ENCODE measurements at regions not wholly inside any gene's neighbourhood (a gene's known extent, or its start where the extent isn't known, plus 50 kb on each side); places are given as distances from the start of the nearest gene placed in this dataset.

DNA sequence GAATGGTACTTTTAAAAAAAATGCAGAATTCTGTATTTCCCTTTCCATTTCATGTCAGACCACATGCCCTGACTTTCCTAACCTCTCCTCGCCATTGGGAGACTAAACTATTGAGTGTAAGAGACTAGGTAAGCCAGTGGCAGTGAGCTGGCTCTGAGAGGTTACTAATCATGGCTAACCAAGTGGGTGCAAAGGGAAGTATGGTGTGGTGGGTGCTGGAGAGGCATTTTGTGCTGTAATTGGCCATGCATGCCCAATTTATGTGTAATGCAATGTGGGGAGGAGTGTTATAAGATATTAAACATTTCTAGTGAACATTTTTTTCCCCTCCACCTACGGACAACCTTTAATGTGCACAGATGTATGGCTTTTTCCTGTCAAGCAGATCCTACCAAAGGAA is 190.1 kb downstream of the LMO4 start:
- Histone ChIP-seq H3K79me2 (ENCODE audit: control insufficient read depth, insufficient read depth, low read length) (no peaks in the 10 kb centered on the region), H3K4me1 (ENCODE audit: control insufficient read depth, insufficient read depth, low read length) (no peaks in the 10 kb centered on the region), H3K27ac (ENCODE audit: control insufficient read depth, insufficient read depth) (no peak overlapping the region), H4K20me1 (ENCODE audit: control insufficient read depth, insufficient read depth) (no peaks in the 10 kb centered on the region), H3K9ac (ENCODE audit: control insufficient read depth, insufficient read depth, low read length) (no peak overlapping the region), H3K4me3 (no peak overlapping the region), H2AFZ (ENCODE audit: control insufficient read depth, low read depth, low read length) (no peak overlapping the region), H3K4me2 (ENCODE audit: control insufficient read depth, insufficient read depth) (no peak overlapping the region), H3K9me3 (replicated peaks; ENCODE audit: control insufficient read depth, insufficient read depth, low read length) (no peaks in the 10 kb centered on the region; the same call in 2 of the 3 replicates), H3K36me3 (ENCODE audit: control insufficient read depth in 2 of 2, insufficient read depth in 2 of 2, low read length in 1 of 2) (no peaks in the 10 kb centered on the region), H3K27me3 (replicated peaks in 1 of 2; ENCODE audit: control insufficient read depth in 2 of 2, insufficient read depth in 2 of 2, low read length in 1 of 2) (no peaks in the 10 kb centered on the region; a peak in 1 of 4 replicates)
- intact Hi-C loops (cut with micrococcal nuclease; ENCODE audit: unreplicated experiment): no loop called here
- BruUV-seq (replicated peaks): no TSS peak
- in situ Hi-C loops (cut with MboI): no loop called here
- WGBS (ENCODE audit: insufficient coverage, insufficient replicate concordance, low lambda C conversion rate, missing lambda C conversion rate): 0% methylated on average over 2 of the region's 2 CpGs
- DNase-seq (ENCODE audit: low read depth, low spot score) (no peak), FAIRE-seq (no peak), ATAC-seq (no peak)
- ChIA-PET RAD21 (ENCODE audit: unreplicated experiment) (no interaction called here), CTCF (no interaction called here), POLR2A (no interaction called here), SMC1A (ENCODE audit: uncharacterized antibody, unreplicated experiment) (no interaction called here)
- TF ChIP-seq ZBED1 (IDR thresholded peaks at IDR 0.05; ENCODE audit: borderline replicate concordance): no peak
- no peak for TF ChIP-seq NFXL1 (IDR thresholded peaks at IDR 0.05; ENCODE audit: borderline replicate concordance)
- no peak for TF ChIP-seq STAT1 (conservative IDR thresholded peaks at IDR 0.05)
- TF ChIP-seq E2F8 (IDR thresholded peaks at IDR 0.05; ENCODE audit: low read depth, partially characterized antibody): no peak
- no peak for TF ChIP-seq SIX5 (IDR thresholded peaks at IDR 0.05; ENCODE audit: low read depth, low read length, severe bottlenecking)

DNA sequence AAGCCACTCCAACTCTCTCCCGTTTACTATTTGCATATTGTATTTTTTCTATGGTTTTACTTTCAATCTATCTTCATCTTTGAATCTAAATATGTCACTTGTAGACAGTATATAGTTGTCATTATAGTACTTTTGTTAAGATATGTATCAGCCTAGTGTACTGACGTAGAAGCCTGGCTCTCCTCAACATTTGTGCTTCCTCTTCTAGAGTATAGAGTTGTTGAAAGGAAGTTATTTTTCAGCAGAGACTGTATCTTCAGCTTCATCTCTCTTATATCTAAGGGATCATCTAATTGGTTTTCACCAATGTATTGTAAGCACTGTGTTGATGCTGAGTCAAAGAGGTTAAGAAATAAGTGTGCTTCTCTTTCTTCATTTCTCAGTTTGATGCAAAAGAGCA is 192.8 kb downstream of the LMO4 start:
- no peak overlapping the region for H3K4me3 ChIP-seq
- no peaks in the 10 kb centered on the region; the same call in 2 of the 3 replicates for H3K9me3 ChIP-seq (replicated peaks; ENCODE audit: control insufficient read depth, insufficient read depth, low read length)
- ChIA-PET POLR2A (no interaction called here), RAD21 (ENCODE audit: unreplicated experiment) (no interaction called here), SMC1A (ENCODE audit: uncharacterized antibody, unreplicated experiment) (no interaction called here), CTCF (no interaction called here)
- no peak overlapping the region for H2AFZ ChIP-seq (ENCODE audit: control insufficient read depth, low read depth, low read length)
- no TSS peak for BruUV-seq (replicated peaks)
- no peak for DNase-seq (ENCODE audit: low read depth, low spot score)
- no peak overlapping the region for H3K4me2 ChIP-seq (ENCODE audit: control insufficient read depth, insufficient read depth)
- 43% methylated on average over 2 of the region's 2 CpGs for WGBS (ENCODE audit: insufficient coverage, insufficient replicate concordance, low lambda C conversion rate, missing lambda C conversion rate)
- TF ChIP-seq FOS (IDR thresholded peaks at IDR 0.05; ENCODE audit: borderline replicate concordance, extremely low read depth, insufficient read length) (no peak), SIN3A (IDR thresholded peaks at IDR 0.05; ENCODE audit: low read depth, low read length) (no peak), POLR2A (IDR thresholded peaks at IDR 0.05; ENCODE audit: low read depth, low read length) (no peak), BACH1 (IDR thresholded peaks at IDR 0.05; ENCODE audit: borderline replicate concordance) (no peak), HDGF (IDR thresholded peaks at IDR 0.05) (no peak), ZNF384 (IDR thresholded peaks at IDR 0.05; ENCODE audit: borderline replicate concordance, low read depth, low read length) (no peak), NFXL1 (IDR thresholded peaks at IDR 0.05; ENCODE audit: borderline replicate concordance) (no peak), CBFB (IDR thresholded peaks at IDR 0.05; ENCODE audit: low read depth) (no peak), EZH2 (IDR thresholded peaks at IDR 0.05; ENCODE audit: borderline replicate concordance, control insufficient read depth, low read depth, low read length) (no peak)
- no peak for ATAC-seq
- no peaks in the 10 kb centered on the region for H3K4me1 ChIP-seq (ENCODE audit: control insufficient read depth, insufficient read depth, low read length)
- H3K27me3 ChIP-seq (replicated peaks in 1 of 2; ENCODE audit: control insufficient read depth in 2 of 2, insufficient read depth in 2 of 2, low read length in 1 of 2): peaks cover 0 to 3% of the 10 kb centered on the region in 2 experiments; a peak in 1 of 4 replicates
- FAIRE-seq: no peak
- no peak overlapping the region for H3K27ac ChIP-seq (ENCODE audit: control insufficient read depth, insufficient read depth)
- no peak overlapping the region for H3K9ac ChIP-seq (ENCODE audit: control insufficient read depth, insufficient read depth, low read length)
- H3K79me2 ChIP-seq (ENCODE audit: control insufficient read depth, insufficient read depth, low read length): no peaks in the 10 kb centered on the region
- intact Hi-C loops (cut with micrococcal nuclease; ENCODE audit: unreplicated experiment) (no loop called here), in situ Hi-C loops (cut with MboI) (no loop called here)
- H3K36me3 ChIP-seq (ENCODE audit: control insufficient read depth in 2 of 2, insufficient read depth in 2 of 2, low read length in 1 of 2): no peaks in the 10 kb centered on the region
- no peaks in the 10 kb centered on the region for H4K20me1 ChIP-seq (ENCODE audit: control insufficient read depth, insufficient read depth)

All from GM12878 (cell line).